H9 (cell line): ENCODE measurements at regions not wholly inside any gene's neighbourhood (a gene's known extent, or its start where the extent isn't known, plus 50 kb on each side); places are given as distances from the start of the nearest gene placed in this dataset.

Source experiments
- DNase-seq: peaks from one replicate; pipeline ENCODE4 v3.0.0-alpha.2; 2017
- H2AFZ ChIP-seq: one replicate; pipeline ENCODE4 v1.6.1; 2013; ENCODE audit warnings: mild to moderate bottlenecking, low read length, control low read depth, moderate library complexity
- H2AK5ac ChIP-seq: 2 replicates; pipeline ENCODE4 v1.6.1; 2013; ENCODE audit warnings: low read length, control low read depth, mixed read lengths; ENCODE audit not compliant: insufficient read length
- H2BK120ac ChIP-seq: one replicate; pipeline ENCODE4 v1.6.1; 2013; ENCODE audit warnings: low read depth, mild to moderate bottlenecking, low read length, control low read depth, inconsistent platforms; ENCODE audit not compliant: poor library complexity, severe bottlenecking
- H2BK12ac ChIP-seq: 2 replicates; pipeline ENCODE4 v1.6.1; 2013; ENCODE audit warnings: low read length, control low read depth, mixed read lengths, low read depth; ENCODE audit not compliant: insufficient read length
- H2BK15ac ChIP-seq: 2 replicates; pipeline ENCODE4 v1.6.1; 2013; ENCODE audit warnings: low read depth, low read length, control low read depth
- H2BK20ac ChIP-seq: one replicate; pipeline ENCODE4 v1.6.1; 2013; ENCODE audit warnings: low read depth, mild to moderate bottlenecking, low read length, control low read depth, inconsistent platforms; ENCODE audit not compliant: poor library complexity, severe bottlenecking
- H2BK5ac ChIP-seq: 2 replicates; pipeline ENCODE4 v1.6.1; 2013; ENCODE audit warnings: low read length, control low read depth, mixed read lengths; ENCODE audit not compliant: insufficient read length
- H3K14ac ChIP-seq: 2 replicates; pipeline ENCODE4 v1.6.1; 2013; ENCODE audit warnings: low read length, control low read depth; ENCODE audit not compliant: insufficient read depth
- H3K18ac ChIP-seq: 2 replicates; pipeline ENCODE4 v1.6.1; 2013; ENCODE audit warnings: low read depth, mild to moderate bottlenecking, mixed read lengths, low read length, control low read depth; ENCODE audit not compliant: insufficient read length
- H3K23ac ChIP-seq: 2 replicates; pipeline ENCODE4 v1.6.1; 2013; ENCODE audit warnings: low read length, control low read depth, mixed read lengths, low read depth; ENCODE audit not compliant: insufficient read length
- H3K23me2 ChIP-seq: 2 replicates; pipeline ENCODE4 v1.6.1; 2013; ENCODE audit warnings: low read depth, mild to moderate bottlenecking, mixed read lengths, low read length, control low read depth; ENCODE audit not compliant: insufficient read length, poor library complexity, severe bottlenecking
- H3K27ac ChIP-seq: 2 replicates; pipeline ENCODE4 v1.5.1; 2013; ENCODE audit warnings: low read length, control low read depth, mixed read lengths, low read depth; ENCODE audit not compliant: insufficient read length
- H3K27me3 ChIP-seq: 2 replicates; pipeline ENCODE4 v1.6.1; 2013; ENCODE audit warnings: low read length, control low read depth, inconsistent platforms; ENCODE audit not compliant: insufficient read depth
- H3K4ac ChIP-seq: 2 replicates; pipeline ENCODE4 v1.6.1; 2013; ENCODE audit warnings: low read depth, mild to moderate bottlenecking, control low read depth, inconsistent platforms, low read length, moderate library complexity
- H3K4me1 ChIP-seq: 2 replicates; pipeline ENCODE4 v1.6.1; 2013; ENCODE audit warnings: low read length, control low read depth, inconsistent platforms; ENCODE audit not compliant: insufficient read depth
- H3K4me2 ChIP-seq: 2 replicates; pipeline ENCODE4 v1.6.1; 2013; ENCODE audit warnings: low read length, control low read depth, mixed read lengths; ENCODE audit not compliant: insufficient read length, insufficient read depth
- H3K56ac ChIP-seq: 2 replicates; pipeline ENCODE4 v1.6.1; 2013; ENCODE audit warnings: low read depth, mild to moderate bottlenecking, mixed read lengths, low read length, control low read depth; ENCODE audit not compliant: insufficient read length
- H3K79me1 ChIP-seq: 2 replicates; pipeline ENCODE4 v1.6.1; 2013; ENCODE audit warnings: low read depth, mild to moderate bottlenecking, moderate library complexity, low read length, control low read depth, inconsistent platforms; ENCODE audit not compliant: insufficient read depth, poor library complexity, severe bottlenecking
- H3K79me2 ChIP-seq: 2 replicates; pipeline ENCODE4 v1.6.1; 2013; ENCODE audit warnings: low read length, control low read depth, inconsistent platforms; ENCODE audit not compliant: insufficient read depth
- H3K9ac ChIP-seq: 2 replicates; pipeline ENCODE4 v1.6.1; 2013; ENCODE audit warnings: low read length, control low read depth, mixed read lengths; ENCODE audit not compliant: insufficient read length; ENCODE audit errors: extremely low read depth
- H3K9me3 ChIP-seq: one replicate; pipeline ENCODE4 v1.6.1; 2013; ENCODE audit warnings: low read depth, low read length, inconsistent platforms; ENCODE audit not compliant: control insufficient read depth
- H3T11ph ChIP-seq: one replicate; pipeline ENCODE4 v1.6.1; 2013; ENCODE audit warnings: mild to moderate bottlenecking, low read length, control low read depth, inconsistent platforms
- H4K20me1 ChIP-seq: one replicate; pipeline ENCODE4 v1.6.1; 2013; ENCODE audit not compliant: control insufficient read depth, insufficient read length, insufficient read depth
- H4K5ac ChIP-seq: 2 replicates; pipeline ENCODE4 v1.6.1; 2013; ENCODE audit warnings: low read depth, mild to moderate bottlenecking, mixed read lengths, low read length, control low read depth; ENCODE audit not compliant: insufficient read length
- H4K8ac ChIP-seq: replicated peaks from 2 replicates; pipeline ENCODE4 v1.6.1; 2013; ENCODE audit warnings: low read length, control low read depth, mixed read lengths, low read depth; ENCODE audit not compliant: insufficient read length
- H4K91ac ChIP-seq: 2 replicates; pipeline ENCODE4 v1.6.1; 2013; ENCODE audit warnings: low read depth, mild to moderate bottlenecking, moderate library complexity, mixed read lengths, low read length, control low read depth; ENCODE audit not compliant: insufficient read length
- H3K27ac Mint-ChIP-seq, 3 experiments: 2 replicates in 2 of 3; 3 replicates in 1 of 3; pipeline ENCODE4 v1.8.0; 2020 to 2021; ENCODE audit warnings: mixed read lengths in 3 of 3, mild to moderate bottlenecking in 1 of 3, moderate library complexity in 1 of 3
- H3K27me3 Mint-ChIP-seq: 2 replicates; pipeline ENCODE4 v1.8.0; 2021; ENCODE audit warnings: low read depth, mild to moderate bottlenecking, moderate library complexity, mixed read lengths
- H3K36me3 Mint-ChIP-seq, 3 experiments: 2 replicates in 2 of 3; 3 replicates in 1 of 3; pipeline ENCODE4 v1.8.0; 2020 to 2021; ENCODE audit warnings: low read depth in 3 of 3, mixed read lengths in 3 of 3; ENCODE audit not compliant: insufficient read depth in 1 of 3
- H3K4me1 Mint-ChIP-seq, 2 experiments: 2 replicates each; pipeline ENCODE4 v1.8.0; 2020; ENCODE audit warnings: mixed read lengths in 2 of 2
- H3K4me3 Mint-ChIP-seq, 2 experiments: 2 replicates in 1 of 2; 3 replicates in 1 of 2; pipeline ENCODE4 v1.8.0; 2020 to 2021; ENCODE audit warnings: mild to moderate bottlenecking in 2 of 2, mixed read lengths in 2 of 2, moderate library complexity in 1 of 2
- H3K9me3 Mint-ChIP-seq, 2 experiments: 2 replicates in 1 of 2; 3 replicates in 1 of 2; pipeline ENCODE4 v1.8.0; 2020; ENCODE audit warnings: mild to moderate bottlenecking in 2 of 2, mixed read lengths in 2 of 2, moderate library complexity in 1 of 2
- CTCF ChIP-seq: fragments of 200-600 bp; sonication (generic); conservative IDR thresholded peaks from 3 replicates; pipeline ENCODE4 v1.8.0; 2021; ENCODE audit warnings: antibody characterized with exemption, mild to moderate bottlenecking
- WGBS: extraction: QIAGEN DNeasy Blood & Tissue Kit; methylation state at CpG from one replicate; pipeline ENCODE4 v1.1.7; 2013; ENCODE audit warnings: missing lambda C conversion rate, low lambda C conversion rate, mixed read lengths; ENCODE audit not compliant: insufficient read length; ENCODE audit errors: extremely low coverage; 5-methylcytosine and 5-hydroxymethylcytosine counted together

- H3K4ac ChIP-seq: no peak overlapping the region
- no peak overlapping the region for H2BK5ac ChIP-seq
- H3K56ac ChIP-seq: no peak overlapping the region
- no peak overlapping the region for H2AFZ ChIP-seq
- H3K18ac ChIP-seq: no peak overlapping the region
- WGBS: no CpG with 5 or more reads among the region's 5 CpGs
- Mint-ChIP-seq H3K36me3 (no peaks in the 10 kb centered on the region), H3K9me3 (peaks cover 0 to 2% of the 10 kb centered on the region in 2 experiments; a peak in 2 of 5 replicates), H3K4me1 (peaks cover 26 to 35% of the 10 kb centered on the region in 2 experiments), H3K27ac (no peak overlapping the region), H3K4me3 (no peak overlapping the region), H3K27me3 (peaks cover 46% of the 10 kb centered on the region)
- no peak overlapping the region for H2BK120ac ChIP-seq
- no peak overlapping the region for H3K23ac ChIP-seq
- H3K27me3 ChIP-seq: no peaks in the 10 kb centered on the region; the same call in 1 of the 2 replicates
- H4K91ac ChIP-seq: no peak overlapping the region
- H3K79me2 ChIP-seq: no peaks in the 10 kb centered on the region
- H3K14ac ChIP-seq: no peak overlapping the region
- peaks cover 10% of the 10 kb centered on the region; the same call in 1 of the 2 replicates for H3K4me1 ChIP-seq
- H3K23me2 ChIP-seq: no peaks in the 10 kb centered on the region
- no peaks in the 10 kb centered on the region for H4K20me1 ChIP-seq
- H3K9ac ChIP-seq: no peak overlapping the region
- H2BK15ac ChIP-seq: no peak overlapping the region
- no peak overlapping the region for H3K27ac ChIP-seq
- H2BK12ac ChIP-seq: no peak overlapping the region
- H3T11ph ChIP-seq: no peak overlapping the region
- no peak for DNase-seq
- H4K8ac ChIP-seq: no peak overlapping the region
- H3K79me1 ChIP-seq: no peaks in the 10 kb centered on the region
- H2BK20ac ChIP-seq: no peak overlapping the region
- H3K9me3 ChIP-seq: no peaks in the 10 kb centered on the region
- H3K4me2 ChIP-seq: no peak overlapping the region
- H2AK5ac ChIP-seq: no peak overlapping the region
- no peak overlapping the region for H4K5ac ChIP-seq
- TF ChIP-seq CTCF: no peak
These were observed 96.1 kb downstream of the IER5 start for GRCh38 chr1:181184621-181185020.
